ENCODE measurements at regions not wholly inside any gene's neighbourhood (a gene's known extent, or its start where the extent isn't known, plus 50 kb on each side); places are given as distances from the start of the nearest gene placed in this dataset.
"Not testable (repeated sequence)": the region's sequence is repeated elsewhere in the genome, so short reads cannot be mapped to it uniquely, and the experiment has no call there.

DNA sequence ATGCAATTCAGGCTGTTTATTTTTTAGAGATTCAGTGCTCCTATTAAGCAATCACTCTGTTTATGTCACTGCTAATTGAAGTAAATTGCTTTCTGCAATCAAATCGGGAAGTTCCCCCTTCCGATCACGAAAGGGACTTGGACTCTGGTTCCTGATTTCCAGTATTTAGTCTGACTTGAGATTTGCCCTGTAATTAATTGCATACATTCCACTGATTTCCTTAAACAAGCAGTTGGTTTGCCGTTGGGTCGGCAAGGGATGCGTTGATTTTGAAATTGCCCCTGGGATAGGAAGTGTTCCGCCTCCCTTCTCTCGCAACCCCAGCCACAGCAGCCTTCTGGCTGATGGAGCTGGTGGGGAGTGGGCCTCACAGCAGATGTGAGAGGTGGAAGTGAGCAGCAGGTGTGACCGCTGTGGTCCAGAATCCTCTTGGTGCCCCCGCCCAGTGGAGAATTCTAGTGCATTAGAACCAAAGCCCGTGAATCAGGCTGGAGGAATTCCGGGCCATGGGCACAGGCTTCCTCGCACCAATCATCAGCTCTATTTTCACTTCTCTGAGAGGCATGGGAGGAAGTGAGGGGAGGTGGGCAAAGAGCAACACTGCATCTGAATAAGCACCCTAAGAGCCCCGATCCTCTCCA, 102.5 kb downstream of the SPRY4 start:
- intact Hi-C loops (cut with micrococcal nuclease): loop anchor here (2.0 to 5.0 kb wide), 2 partner anchors 70 to 205 kb away; no protein-coding TSS in a partner anchor

DNA sequence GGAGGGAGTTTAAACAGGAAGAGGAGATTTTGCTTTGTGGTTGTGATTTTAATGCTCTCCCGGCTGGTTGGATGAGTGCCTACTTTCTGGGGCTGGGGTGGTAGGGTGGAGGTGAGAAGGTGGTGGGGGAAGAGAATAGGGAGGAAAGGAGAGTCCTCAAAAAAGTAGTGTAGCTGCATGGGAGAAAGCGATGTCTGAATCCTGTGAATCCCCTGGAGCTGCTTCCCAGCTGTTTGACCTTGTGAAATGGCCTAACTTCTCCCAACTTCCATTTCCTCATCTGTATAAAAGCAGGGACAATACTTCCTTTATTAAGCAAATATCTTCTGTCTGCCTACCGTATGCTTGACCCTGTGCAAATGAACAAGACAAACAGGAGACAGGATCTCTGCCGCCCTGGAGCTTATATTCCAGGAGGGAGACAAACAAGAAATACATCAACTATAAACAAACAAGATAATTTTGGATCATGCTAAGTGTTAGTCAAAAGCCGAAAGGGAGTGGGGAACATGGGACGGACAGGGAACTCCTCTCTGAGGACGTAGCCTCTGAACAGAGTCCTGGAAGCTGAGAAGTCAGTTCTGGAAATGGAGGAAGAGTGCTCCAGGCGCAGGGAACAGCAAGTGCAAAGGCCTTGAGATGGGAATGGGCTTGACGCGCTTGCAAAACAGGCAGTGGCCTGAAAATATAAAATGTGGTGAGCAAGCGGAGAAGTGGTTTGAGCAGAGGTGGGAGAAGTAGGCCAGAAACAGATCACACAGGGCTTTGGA, 103.5 kb downstream of the SPRY4 start:
- intact Hi-C loops (cut with micrococcal nuclease): loop anchor here (5.0 kb wide), 1 partner anchor 204 kb away; no protein-coding TSS in a partner anchor

DNA sequence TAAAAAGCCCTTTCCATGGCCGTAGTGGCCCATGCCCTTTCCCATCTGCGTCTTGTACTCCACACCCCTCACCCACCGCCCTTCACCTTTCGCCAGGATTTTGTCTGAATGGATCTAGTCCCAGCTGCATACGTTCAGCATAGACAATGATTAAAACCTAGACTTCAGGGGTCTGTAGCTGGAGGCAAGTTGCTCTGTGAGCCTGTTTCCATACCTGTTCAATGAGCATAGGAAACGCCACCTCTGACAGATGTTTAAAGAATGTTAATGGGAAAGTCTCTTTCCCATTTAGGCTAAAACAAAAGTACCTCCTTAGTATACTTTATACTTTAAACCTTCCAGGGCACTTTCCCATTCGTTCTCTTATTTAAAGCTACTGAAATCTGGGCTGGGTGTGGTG, 105.7 kb downstream of the SPRY4 start:
- intact Hi-C loops (cut with micrococcal nuclease): no loop called here

DNA sequence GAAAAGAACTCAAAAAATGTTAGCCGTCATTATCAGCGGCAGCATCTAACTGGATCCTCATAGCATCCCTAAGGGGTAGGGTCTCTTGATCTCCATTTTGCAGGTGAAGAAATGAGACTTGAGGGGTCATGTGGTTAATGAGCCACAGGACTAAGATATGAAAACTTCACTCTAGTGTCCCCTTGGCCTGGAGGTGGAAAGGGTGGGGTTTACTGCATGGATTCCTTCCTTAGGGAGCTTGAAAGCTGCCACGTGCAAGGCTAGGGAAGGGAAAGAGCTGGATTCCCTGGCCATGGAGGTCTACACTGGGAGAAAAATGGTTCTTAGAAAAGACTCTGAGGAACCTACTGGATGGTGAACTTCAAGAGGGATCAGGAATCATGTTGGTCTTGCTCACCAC, 107.9 kb downstream of the SPRY4 start:
- intact Hi-C loops (cut with micrococcal nuclease): no loop called here

DNA sequence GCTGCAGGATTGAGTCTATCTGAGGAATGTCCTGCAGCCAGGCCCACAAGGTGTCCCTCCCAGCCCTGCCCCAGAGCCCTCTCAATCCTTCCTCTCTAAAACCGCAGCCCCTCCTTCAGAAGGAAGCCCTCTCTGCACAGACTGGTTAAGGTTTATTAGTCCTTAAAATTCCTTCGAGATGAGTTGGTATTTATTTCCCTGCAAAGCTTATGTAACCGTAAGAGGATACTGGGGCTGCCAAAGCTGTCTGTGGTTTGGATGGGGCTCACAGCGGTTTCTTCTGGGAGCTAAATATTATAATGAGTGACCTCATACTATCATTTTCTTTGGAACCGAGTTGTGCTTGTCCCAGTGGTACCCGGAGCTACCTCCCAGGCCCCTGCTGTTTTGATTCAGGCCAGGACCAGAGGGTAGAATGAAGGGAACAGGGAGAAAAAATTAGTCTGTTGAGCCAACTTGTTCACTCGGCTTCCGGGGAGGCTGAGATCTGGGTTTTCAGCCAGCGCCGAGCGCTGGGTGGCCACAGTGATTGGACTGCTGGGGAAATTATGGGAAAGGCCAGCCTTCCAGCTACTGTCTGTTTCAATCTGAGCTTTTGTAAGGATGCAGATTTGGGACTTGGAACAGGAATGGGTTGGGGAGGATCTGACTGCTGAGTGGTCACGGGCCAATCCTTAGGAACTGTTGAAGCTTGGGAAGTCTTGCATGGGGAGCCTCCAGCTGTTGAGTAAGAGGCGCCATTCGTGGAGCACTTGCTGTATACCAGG, 107.5 kb downstream of the NDFIP1 start:
- intact Hi-C loops (cut with micrococcal nuclease): no loop called here

DNA sequence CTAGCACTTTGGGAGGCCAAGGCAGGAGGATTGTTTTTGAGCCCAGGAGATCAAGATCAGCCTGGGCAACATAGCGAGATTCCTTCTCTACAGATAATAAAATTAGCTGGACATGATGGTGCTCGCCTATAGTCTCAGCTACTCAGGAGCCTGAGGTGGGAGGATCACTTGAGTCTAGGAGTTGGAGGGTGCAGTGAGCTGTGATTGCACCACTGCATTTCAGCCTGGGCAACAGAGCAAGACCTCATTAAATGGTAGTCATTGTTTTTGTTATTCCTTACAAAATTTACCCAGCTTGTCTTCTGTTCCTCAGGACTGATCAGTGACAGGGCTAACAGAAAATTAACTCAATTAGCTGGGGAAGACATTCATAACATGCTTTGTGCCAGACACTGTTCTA, 104.5 kb downstream of the NDFIP1 start:
- intact Hi-C loops (cut with micrococcal nuclease): no loop called here

DNA sequence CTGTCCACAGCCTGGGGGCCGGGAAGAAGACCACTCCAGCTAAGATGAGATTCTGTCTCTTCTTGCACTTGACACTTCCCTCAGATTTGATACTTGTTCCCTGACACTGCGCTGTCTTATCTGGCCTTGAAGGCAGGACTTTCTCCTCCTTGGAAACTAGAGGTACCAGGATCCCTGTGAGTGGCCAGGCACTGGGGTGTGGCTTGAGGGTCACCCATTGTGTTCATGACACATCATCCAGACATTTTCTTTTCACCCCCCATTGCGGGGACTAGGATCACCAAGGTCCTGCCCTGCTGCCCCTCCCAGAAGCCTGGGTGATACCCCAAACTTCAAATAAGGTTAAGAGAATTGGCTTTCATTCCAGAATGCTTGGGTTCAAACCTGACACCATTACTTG, 103.3 kb downstream of the NDFIP1 start:
- intact Hi-C loops (cut with micrococcal nuclease): no loop called here

DNA sequence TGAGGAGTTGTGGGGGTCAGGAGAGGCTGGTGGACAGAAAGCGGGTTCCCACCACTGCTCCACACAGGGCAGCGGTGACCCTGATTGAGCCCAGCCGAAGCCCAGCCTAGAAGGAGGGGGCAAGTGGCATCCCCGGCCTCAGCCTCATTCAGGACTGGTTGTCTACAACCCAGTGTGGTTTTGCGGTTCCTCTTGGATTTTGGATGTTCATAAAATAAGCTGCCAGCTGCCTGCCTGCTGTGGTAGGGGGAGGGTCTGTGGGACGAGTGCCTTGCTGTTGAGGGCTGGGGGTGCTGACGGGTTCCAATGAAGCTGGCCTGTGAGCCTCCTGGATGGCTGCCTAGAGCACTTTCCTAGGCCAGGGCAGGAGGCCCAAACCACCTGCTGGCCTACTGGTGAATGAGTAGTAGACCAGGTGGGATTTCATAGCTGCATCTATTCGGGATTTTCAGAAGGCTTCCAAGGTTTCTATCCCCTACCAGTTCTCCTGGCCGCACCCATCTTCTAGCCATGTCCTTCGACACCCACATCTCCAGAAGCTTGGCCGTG, 102.4 kb downstream of the NDFIP1 start:
- intact Hi-C loops (cut with micrococcal nuclease): no loop called here

DNA sequence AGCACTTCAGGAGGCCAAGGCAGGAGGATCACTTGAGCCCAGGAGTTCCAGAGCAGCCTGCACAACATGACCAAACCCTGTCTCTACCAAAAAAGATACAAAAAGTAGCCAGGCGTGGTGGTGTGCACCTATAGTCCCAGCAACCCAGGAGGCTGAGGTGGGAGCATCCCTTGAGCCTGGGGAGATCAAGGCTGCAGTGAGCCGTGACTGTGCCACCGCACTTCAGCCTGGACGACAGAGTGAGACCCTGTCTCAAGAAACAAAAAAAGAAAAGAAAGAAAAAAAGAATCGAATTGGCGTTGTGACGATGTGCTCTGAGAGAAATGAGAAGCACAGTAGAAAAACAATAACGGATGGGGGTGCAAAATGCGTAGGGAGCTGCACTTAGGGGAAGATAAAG, 101.4 kb downstream of the NDFIP1 start:
- intact Hi-C loops (cut with micrococcal nuclease): no loop called here

DNA sequence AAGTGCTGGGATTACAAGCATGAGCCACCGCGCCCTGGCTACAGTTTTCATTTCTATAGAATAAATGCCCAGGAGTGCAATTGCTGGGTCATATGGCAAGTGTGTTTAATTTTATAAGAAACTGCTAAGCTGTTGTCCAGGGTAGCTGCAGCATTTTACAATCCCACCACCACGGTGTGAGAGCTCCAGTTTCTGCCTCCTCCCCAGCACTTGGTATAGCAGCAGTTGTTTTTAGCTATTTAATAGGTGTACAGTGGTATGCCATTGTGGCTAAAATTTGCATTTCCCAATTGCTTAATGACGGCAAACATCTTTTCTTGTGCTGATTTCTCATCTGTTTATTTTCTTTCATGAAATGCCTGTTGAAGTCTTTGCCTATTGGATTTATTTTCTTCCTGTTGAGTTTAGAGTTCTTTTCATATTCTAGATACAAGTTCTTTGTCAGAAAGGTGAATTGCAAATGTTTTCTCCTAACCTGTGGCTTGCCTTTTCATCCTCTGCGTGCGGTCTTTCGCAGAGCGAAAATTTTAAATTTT, 100.3 kb downstream of the NDFIP1 start:
- intact Hi-C loops (cut with micrococcal nuclease): no loop called here

DNA sequence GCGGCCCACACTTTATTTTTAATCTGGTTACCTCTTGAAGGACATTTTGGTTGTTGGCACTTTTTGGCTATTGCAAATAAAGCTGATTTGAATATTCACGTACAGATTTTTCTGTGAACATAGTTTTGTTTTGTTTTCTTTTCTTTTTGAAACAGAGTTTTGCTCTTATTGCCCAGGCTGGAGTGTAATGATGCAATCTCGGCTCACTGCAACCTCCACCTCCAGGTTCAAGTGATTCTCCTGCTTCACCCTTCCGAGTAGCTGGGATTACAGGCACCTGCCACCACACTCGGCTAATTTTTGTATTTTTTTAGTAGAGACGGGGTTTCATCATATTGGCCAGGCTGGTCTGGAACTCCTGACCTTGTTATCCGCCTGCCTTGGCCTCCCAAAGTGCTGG, 99.7 kb downstream of the NDFIP1 start:
- intact Hi-C loops (cut with micrococcal nuclease): not testable (repeated sequence)

DNA sequence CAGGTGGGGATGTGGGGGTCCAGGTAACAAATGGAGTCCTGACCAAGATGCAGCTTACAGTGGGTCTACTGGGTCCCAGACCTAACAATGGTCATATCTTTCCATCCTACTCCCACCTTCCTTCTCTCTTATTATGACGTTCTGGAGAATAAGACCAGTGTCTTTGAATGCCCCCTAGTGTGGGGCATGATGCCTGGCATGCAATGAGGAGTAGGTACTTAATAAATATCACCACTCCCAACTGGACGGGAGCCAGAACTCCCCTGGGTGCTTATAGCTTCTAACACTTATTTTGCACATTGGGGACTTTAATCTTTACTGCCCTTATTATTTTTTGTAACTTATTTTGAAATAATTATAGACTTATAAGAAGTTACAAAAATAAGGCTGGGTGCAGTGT, 98.2 kb downstream of the NDFIP1 start:
- intact Hi-C loops (cut with micrococcal nuclease): no loop called here

DNA sequence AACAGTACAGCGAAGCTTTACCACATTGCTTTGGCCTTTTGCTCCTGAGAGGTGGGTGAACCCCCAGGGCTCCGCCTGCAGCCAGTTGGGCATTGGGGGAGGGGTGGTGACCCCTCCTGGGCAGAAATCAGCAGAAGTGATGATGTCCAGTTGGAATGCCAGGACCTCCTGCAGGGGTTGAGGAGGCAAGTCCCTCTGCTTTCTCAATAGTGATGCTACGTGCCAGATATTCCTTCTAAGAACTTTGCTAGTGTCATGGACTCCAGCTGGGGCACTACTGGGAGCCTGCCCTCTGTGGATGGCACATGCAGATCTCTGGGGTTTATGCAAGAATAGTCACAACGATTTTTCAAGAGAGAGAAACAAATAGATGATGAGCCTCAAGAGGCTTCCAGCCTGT, 95.6 kb downstream of the NDFIP1 start:
- intact Hi-C loops (cut with micrococcal nuclease): no loop called here

Data from T-helper 1 cell treated with Interleukin-12 subunit alpha and Interleukin-12 subunit beta and Interleukin-4 antibody, amounts not matched to agents 30 ng/mL and 1 ng/mL, for 36 hours (primary cell).